ENCODE measurements at regions not wholly inside any gene's neighbourhood (a gene's known extent, or its start where the extent isn't known, plus 50 kb on each side); places are given as distances from the start of the nearest gene placed in this dataset.

GRCh38 chr12:42683933-42684801 is 94.6 kb upstream of the PRICKLE1 start (continued):
- no peak for TF ChIP-seq CTCF (tag by site-specific recombination; IDR thresholded peaks at IDR 0.05)

- TF ChIP-seq ZNF521 (tag by site-specific recombination; IDR thresholded peaks at IDR 0.05) (no peak), ZNF404 (tag by site-specific recombination; IDR thresholded peaks at IDR 0.05) (no peak), ZNF138 (tag by site-specific recombination; IDR thresholded peaks at IDR 0.05; ENCODE audit: borderline replicate concordance) (no peak), ZNF660 (tag by site-specific recombination; IDR thresholded peaks at IDR 0.05) (no peak), ZNF623 (tag by site-specific recombination; IDR thresholded peaks at IDR 0.05) (no peak), ZNF571 (tag by site-specific recombination; IDR thresholded peaks at IDR 0.05) (no peak), REST (tag by site-specific recombination; IDR thresholded peaks at IDR 0.05) (no peak), SETDB1 (IDR thresholded peaks at IDR 0.05; ENCODE audit: insufficient read length, low read length) (no peak), ZNF792 (tag by site-specific recombination; IDR thresholded peaks at IDR 0.05) (no peak), ZNF174 (tag by site-specific recombination; IDR thresholded peaks at IDR 0.05) (no peak), ZNF335 (tag by site-specific recombination; conservative IDR thresholded peaks at IDR 0.05) (no peak), ZBTB8A (tag by site-specific recombination; IDR thresholded peaks at IDR 0.05) (no peak), ZNF184 (tag by site-specific recombination; IDR thresholded peaks at IDR 0.05) (no peak)
- H3K27ac ChIP-seq (ENCODE audit: extremely low read depth, low read depth, low read length), result no peak overlapping the region
- ChIA-PET CTCF (interaction anchor here (0.6 kb wide), 1 partner anchor 45 kb away, joined by 3 read pairs; no protein-coding TSS in a partner anchor), POLR2A (no interaction called here)
- H3K4me3 ChIP-seq (ENCODE audit: low read depth, low read length), result no peak overlapping the region
- H3K9me3 ChIP-seq (ENCODE audit: control insufficient read depth, insufficient read depth, low read depth, low read length), result no peaks in the 10 kb centered on the region
- H3K36me3 ChIP-seq (ENCODE audit: control insufficient read depth in 2 of 2, insufficient read depth in 1 of 2, low read length in 2 of 2), result no peaks in the 10 kb centered on the region
- no peaks in the 10 kb centered on the region for H3K4me1 ChIP-seq (ENCODE audit: control insufficient read depth, insufficient read depth, low read length)
These were observed 93.7 kb upstream of the PRICKLE1 start for GRCh38 chr12:42683266-42683665.

- ChIA-PET CTCF (interaction anchor here (0.6 kb wide), 1 partner anchor 68 kb away, joined by 4 read pairs; no protein-coding TSS in a partner anchor), POLR2A (no interaction called here)
- Histone ChIP-seq H3K4me1 (ENCODE audit: control insufficient read depth, insufficient read depth, low read length) (no peaks in the 10 kb centered on the region), H3K4me3 (ENCODE audit: low read depth, low read length) (no peak overlapping the region), H3K36me3 (ENCODE audit: control insufficient read depth in 2 of 2, insufficient read depth in 1 of 2, low read length in 2 of 2) (no peaks in the 10 kb centered on the region), H3K27ac (ENCODE audit: extremely low read depth, low read depth, low read length) (no peak overlapping the region), H3K9me3 (ENCODE audit: control insufficient read depth, insufficient read depth, low read depth, low read length) (no peaks in the 10 kb centered on the region)
- TF ChIP-seq ZNF335 (tag by site-specific recombination; conservative IDR thresholded peaks at IDR 0.05) (no peak), SALL2 (tag by site-specific recombination; IDR thresholded peaks at IDR 0.05; ENCODE audit: borderline replicate concordance) (no peak), ZNF518A (tag by site-specific recombination; conservative IDR thresholded peaks at IDR 0.05; ENCODE audit: low read depth) (no peak), ZBTB7A (tag by site-specific recombination; IDR thresholded peaks at IDR 0.05; ENCODE audit: low read depth) (no peak), FEZF1 (tag by site-specific recombination; IDR thresholded peaks at IDR 0.05) (no peak), ZNF112 (tag by site-specific recombination; IDR thresholded peaks at IDR 0.05) (no peak), ZBTB1 (tag by site-specific recombination; IDR thresholded peaks at IDR 0.05) (no peak), ZSCAN4 (tag by site-specific recombination; IDR thresholded peaks at IDR 0.05) (no peak), ZNF121 (tag by site-specific recombination; IDR thresholded peaks at IDR 0.05) (no peak)
These were observed 89.9 kb upstream of the PRICKLE1 start for GRCh38 chr12:42679466-42679865.
